B cell (primary cell): ENCODE measurements at regions not wholly inside any gene's neighbourhood (a gene's known extent, or its start where the extent isn't known, plus 50 kb on each side); places are given as distances from the start of the nearest gene placed in this dataset.

Experiments
- ATAC-seq: fragments of 200-7000 bp; cut with Tn5 transposase; one replicate; pipeline ENCODE4 v1.10.0; 2021; ENCODE audit warnings: low read depth, mild to moderate bottlenecking, moderate number of reproducible peaks, moderate library complexity
- CTCF ChIA-PET: fragments of 350-600 bp; sonication (Branson Sonifier 250); formaldehyde crosslinking; loops from one replicate; lab custom pipeline; 2021; ENCODE audit warnings: antibody characterized with exemption, inconsistent platforms; lab: Charles Lee
- POLR2A ChIA-PET: fragments of 350-600 bp; sonication (Branson Sonifier 250); formaldehyde crosslinking; loops from one replicate; lab custom pipeline; 2021; ENCODE audit warnings: antibody characterized with exemption; lab: Charles Lee
- DNase-seq: peaks from one replicate; pipeline ENCODE4 v3.0.0; 2013
- H2AFZ ChIP-seq: 2 replicates; pipeline ENCODE4 v1.6.1; 2012; ENCODE audit warnings: mild to moderate bottlenecking, low read depth, low read length; ENCODE audit not compliant: insufficient read depth, poor library complexity, severe bottlenecking
- H3K27ac ChIP-seq, 2 donors: 1 replicate in 1 of 2; 2 replicates in 1 of 2; pipeline ENCODE4 v1.5.1; 2012 to 2013; ENCODE audit warnings: low read length in 2 of 2, mild to moderate bottlenecking in 2 of 2, moderate library complexity in 1 of 2
- H3K27me3 ChIP-seq, 4 experiments: fragments of 200-600 bp in 1 of 4; sonication (generic) in 1 of 4; replicated peaks in 1 of 4; 1 replicate in 2 of 4; 2 replicates in 2 of 4; pipeline versions ENCODE4 v1.6.1 to v1.7.0; 2013 to 2016; ENCODE audit warnings: low read length in 3 of 4, mild to moderate bottlenecking in 2 of 4, mixed read lengths in 1 of 4, moderate library complexity in 1 of 4; ENCODE audit not compliant: insufficient read depth in 4 of 4, control insufficient read depth in 3 of 4; ENCODE audit errors: control extremely low read depth in 1 of 4
- H3K36me3 ChIP-seq, 2 experiments: replicated peaks in 1 of 2; 1 replicate in 1 of 2; 2 replicates in 1 of 2; pipeline versions ENCODE4 v1.6.1 to v1.7.1; 2013; ENCODE audit warnings: low read length in 1 of 2; ENCODE audit not compliant: insufficient read depth in 2 of 2, control insufficient read depth in 1 of 2; ENCODE audit errors: control extremely low read depth in 1 of 2, extremely low read depth in 1 of 2
- H3K4me1 ChIP-seq, 2 donors: fragments of 200-600 bp in 1 of 2; sonication (generic) in 1 of 2; 1 replicate in 1 of 2; 2 replicates in 1 of 2; pipeline versions ENCODE4 v1.5.1 to v1.6.1; 2013 to 2017; ENCODE audit warnings: low read length in 2 of 2; ENCODE audit not compliant: control insufficient read depth in 2 of 2, insufficient read depth in 2 of 2
- H3K4me2 ChIP-seq: replicated peaks from 2 replicates; pipeline ENCODE3; 2012; ENCODE audit warnings: mild to moderate bottlenecking, low read depth, low read length; ENCODE audit not compliant: poor library complexity, severe bottlenecking
- H3K4me3 ChIP-seq, 5 experiments: fragments of 200-600 bp in 1 of 5; sonication (generic) in 1 of 5; 1 replicate in 3 of 5; 2 replicates in 2 of 5; pipeline versions ENCODE4 v1.5.1 to v1.7.0; 2011 to 2016; ENCODE audit warnings: low read length in 4 of 5, mild to moderate bottlenecking in 4 of 5, low read depth in 2 of 5, control low read depth in 1 of 5, moderate library complexity in 1 of 5; ENCODE audit not compliant: insufficient read depth in 1 of 5; ENCODE audit errors: control extremely low read depth in 1 of 5, extremely low read depth in 1 of 5
- H3K79me2 ChIP-seq: fragments of 200-600 bp; sonication (generic); one replicate; pipeline ENCODE4 v1.6.0; 2016; ENCODE audit warnings: low read length; ENCODE audit not compliant: control insufficient read depth, insufficient read depth
- H3K9ac ChIP-seq: fragments of 200-600 bp; sonication (generic); 2 replicates; pipeline ENCODE4 v1.6.1; 2017; ENCODE audit warnings: mild to moderate bottlenecking, low read length, moderate library complexity
- H3K9me3 ChIP-seq, 3 donors: one replicate each; pipeline versions ENCODE4 v1.6.1 to v1.7.1; 2013; ENCODE audit warnings: low read length in 2 of 3; ENCODE audit not compliant: control insufficient read depth in 2 of 3, insufficient read depth in 1 of 3; ENCODE audit errors: control extremely low read depth in 1 of 3
- H4K20me1 ChIP-seq: 2 replicates; pipeline ENCODE4 v1.6.0; 2012; ENCODE audit warnings: mild to moderate bottlenecking, low read length; ENCODE audit not compliant: insufficient read depth, control insufficient read depth, poor library complexity, severe bottlenecking
- H3K27ac Mint-ChIP-seq: one replicate; pipeline ENCODE4 v1.8.0; 2021; ENCODE audit warnings: mixed read lengths
- H3K27me3 Mint-ChIP-seq: one replicate; pipeline ENCODE4 v1.8.0; 2021; ENCODE audit warnings: mixed read lengths
- H3K4me1 Mint-ChIP-seq: one replicate; pipeline ENCODE4 v1.8.0; 2021; ENCODE audit warnings: mixed read lengths
- H3K4me3 Mint-ChIP-seq: one replicate; pipeline ENCODE4 v1.8.0; 2021; ENCODE audit warnings: mixed read lengths
- H3K9me3 Mint-ChIP-seq: one replicate; pipeline ENCODE4 v1.8.0; 2022; ENCODE audit warnings: mixed read lengths; ENCODE audit not compliant: insufficient read depth
- EZH2 ChIP-seq: IDR thresholded peaks from 2 replicates; pipeline ENCODE4 v1.6.1; 2012; ENCODE audit warnings: borderline replicate concordance, low read depth, mild to moderate bottlenecking, moderate library complexity, low read length; ENCODE audit not compliant: insufficient read depth, poor library complexity, severe bottlenecking
- WGBS: methylation state at CpG from one replicate; pipeline ENCODE4 v1.1.5; 2013; ENCODE audit warnings: missing lambda C conversion rate; ENCODE audit not compliant: insufficient coverage; 5-methylcytosine and 5-hydroxymethylcytosine counted together
- intact Hi-C: fragments of 100-400 bp; cut with micrococcal nuclease; formaldehyde crosslinking; loops from one replicate; pipeline ENCODE4 v1.10.0; 2022
- TF ChIP-seq, protein P1 (sequence below): fragments of 200-600 bp; IDR thresholded peaks from one replicate; pipeline ENCODE4 v1.8.0; 2022; ENCODE audit warnings: antibody characterized with exemption, mild to moderate bottlenecking

- no peak overlapping the region for H3K4me2 ChIP-seq
- H3K36me3 ChIP-seq, result no peaks in the 10 kb centered on the region
- no peak overlapping the region for H3K27ac ChIP-seq
- H3K9me3 ChIP-seq, result no peaks in the 10 kb centered on the region
- Mint-ChIP-seq H3K9me3 (no peaks in the 10 kb centered on the region), H3K4me1 (peaks cover 4% of the 10 kb centered on the region), H3K27me3 (peaks cover 36% of the 10 kb centered on the region), H3K27ac (no peak overlapping the region), H3K4me3 (no peak overlapping the region)
- H3K79me2 ChIP-seq, result no peaks in the 10 kb centered on the region
- no peak overlapping the region for H3K4me3 ChIP-seq
- H3K4me1 ChIP-seq, result peaks cover 4 to 5% of the 10 kb centered on the region in 2 donors
- no peak for DNase-seq
- ChIA-PET CTCF (no interaction called here), POLR2A (no interaction called here)
- TF ChIP-seq, protein P1, sequence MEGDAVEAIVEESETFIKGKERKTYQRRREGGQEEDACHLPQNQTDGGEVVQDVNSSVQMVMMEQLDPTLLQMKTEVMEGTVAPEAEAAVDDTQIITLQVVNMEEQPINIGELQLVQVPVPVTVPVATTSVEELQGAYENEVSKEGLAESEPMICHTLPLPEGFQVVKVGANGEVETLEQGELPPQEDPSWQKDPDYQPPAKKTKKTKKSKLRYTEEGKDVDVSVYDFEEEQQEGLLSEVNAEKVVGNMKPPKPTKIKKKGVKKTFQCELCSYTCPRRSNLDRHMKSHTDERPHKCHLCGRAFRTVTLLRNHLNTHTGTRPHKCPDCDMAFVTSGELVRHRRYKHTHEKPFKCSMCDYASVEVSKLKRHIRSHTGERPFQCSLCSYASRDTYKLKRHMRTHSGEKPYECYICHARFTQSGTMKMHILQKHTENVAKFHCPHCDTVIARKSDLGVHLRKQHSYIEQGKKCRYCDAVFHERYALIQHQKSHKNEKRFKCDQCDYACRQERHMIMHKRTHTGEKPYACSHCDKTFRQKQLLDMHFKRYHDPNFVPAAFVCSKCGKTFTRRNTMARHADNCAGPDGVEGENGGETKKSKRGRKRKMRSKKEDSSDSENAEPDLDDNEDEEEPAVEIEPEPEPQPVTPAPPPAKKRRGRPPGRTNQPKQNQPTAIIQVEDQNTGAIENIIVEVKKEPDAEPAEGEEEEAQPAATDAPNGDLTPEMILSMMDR, result no peak
- TF ChIP-seq EZH2, result no peak
- no peak overlapping the region for H3K9ac ChIP-seq
- ATAC-seq, result no peak
- WGBS, result 0% methylated on average over 1 of the region's 3 CpGs
- intact Hi-C loops, result no loop called here
- H4K20me1 ChIP-seq, result no peaks in the 10 kb centered on the region
- no peak overlapping the region for H2AFZ ChIP-seq
- H3K27me3 ChIP-seq, result peaks cover 0 to 4% (median 2%) of the 10 kb centered on the region in 4 experiments
Measured at GRCh38 chr15:94610485-94610884, 379.1 kb downstream of the MCTP2 start.

DNA sequence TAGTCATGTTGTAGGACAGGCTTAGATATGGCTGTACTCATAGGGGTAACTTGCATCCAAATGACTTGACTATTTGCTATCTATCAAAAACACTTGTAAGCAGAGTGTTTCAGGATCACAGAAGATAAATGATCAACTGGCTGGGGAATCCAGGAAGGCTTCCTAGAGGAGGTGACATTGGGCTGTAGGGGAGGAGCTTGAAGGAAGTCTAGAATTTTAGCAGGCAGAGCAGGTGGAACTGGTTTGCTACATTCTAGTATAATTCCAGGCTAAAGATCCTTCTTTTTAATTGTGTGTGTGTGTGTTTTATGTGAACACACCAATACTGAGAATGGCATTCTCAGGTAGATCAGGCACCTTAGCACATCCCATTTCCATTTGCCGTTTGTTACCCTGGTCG, 380.3 kb downstream of the MCTP2 start:
- Mint-ChIP-seq H3K4me3 (no peak overlapping the region), H3K27ac (no peak overlapping the region), H3K9me3 (no peaks in the 10 kb centered on the region), H3K27me3 (peaks cover 34% of the 10 kb centered on the region), H3K4me1 (peaks cover 4% of the 10 kb centered on the region)
- no peak overlapping the region for H3K4me3 ChIP-seq
- no peaks in the 10 kb centered on the region for H3K79me2 ChIP-seq
- H4K20me1 ChIP-seq, result no peaks in the 10 kb centered on the region
- peaks cover 0 to 4% (median 2%) of the 10 kb centered on the region in 4 experiments for H3K27me3 ChIP-seq
- ChIA-PET CTCF (no interaction called here), POLR2A (no interaction called here)
- H2AFZ ChIP-seq, result no peak overlapping the region
- intact Hi-C loops, result no loop called here
- DNase-seq (no peak), ATAC-seq (no peak)
- H3K4me1 ChIP-seq, result peaks cover 4 to 5% of the 10 kb centered on the region in 2 donors
- no peak overlapping the region for H3K9ac ChIP-seq
- no peaks in the 10 kb centered on the region for H3K9me3 ChIP-seq
- H3K36me3 ChIP-seq, result no peaks in the 10 kb centered on the region
- no peak overlapping the region for H3K4me2 ChIP-seq
- TF ChIP-seq, protein P1, result no peak
- no peak for TF ChIP-seq EZH2
- H3K27ac ChIP-seq, result no peak overlapping the region
- no CpG with 5 or more reads among the region's 2 CpGs for WGBS
